ENCODE measurements at regions not wholly inside any gene's neighbourhood (a gene's known extent, or its start where the extent isn't known, plus 50 kb on each side); places are given as distances from the start of the nearest gene placed in this dataset.

DNA sequence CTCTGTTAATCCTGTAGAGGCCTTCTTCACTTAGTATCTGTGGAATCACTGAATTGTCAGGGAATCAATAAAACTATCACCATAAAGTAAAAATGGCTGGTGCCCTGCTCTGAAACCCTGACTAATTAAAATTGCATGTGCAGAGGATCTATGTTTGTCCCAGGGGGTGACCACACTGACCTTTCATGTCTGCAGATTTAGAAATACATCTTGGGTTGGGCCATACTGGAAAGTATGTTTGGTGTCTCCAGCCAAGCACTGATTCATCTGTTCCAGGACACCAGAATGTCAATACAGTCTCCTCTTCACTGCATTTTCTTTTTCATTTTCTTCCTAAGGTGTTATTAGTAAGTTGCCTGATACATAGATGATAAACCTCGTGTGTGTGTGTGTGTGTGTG lies 490.9 kb upstream of the INTU start:
- peak; percentile 54 for DNase-seq (ENCODE audit: low read depth)

DNA sequence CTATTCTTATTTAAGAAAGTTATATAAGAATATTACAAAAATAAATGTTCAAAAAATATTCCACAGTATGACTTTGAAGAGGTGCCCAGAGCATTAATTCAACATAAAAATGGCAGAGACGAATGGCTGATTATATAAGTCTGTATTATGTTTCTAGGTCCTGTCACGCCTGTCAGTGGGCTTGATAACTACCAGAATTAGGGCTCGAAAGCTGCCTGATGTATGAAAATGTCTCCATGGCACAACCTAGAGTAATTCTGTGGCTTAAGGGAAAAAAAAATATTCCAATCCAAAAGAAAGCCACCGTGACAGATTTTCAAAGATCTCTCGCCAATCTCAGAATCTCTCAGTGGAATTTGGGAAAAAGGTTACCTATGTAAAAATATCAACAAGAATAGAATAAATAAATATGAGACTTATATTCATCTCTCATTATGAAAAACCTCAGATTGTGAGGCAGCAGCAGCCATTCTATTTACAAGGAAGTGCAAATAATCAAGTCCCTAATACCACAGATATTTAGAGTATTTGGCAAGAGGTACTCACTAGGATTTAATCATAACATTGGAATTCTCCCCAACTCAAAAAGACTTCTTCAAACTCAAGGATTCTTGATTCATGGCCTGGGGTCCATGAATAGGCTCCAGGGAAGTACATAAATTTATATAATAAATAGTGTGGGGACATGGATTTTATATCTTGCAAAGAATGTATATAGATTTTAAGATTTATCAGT lies 489.1 kb upstream of the INTU start:
- DNase-seq (ENCODE audit: low read depth): peak; percentile 53

DNA sequence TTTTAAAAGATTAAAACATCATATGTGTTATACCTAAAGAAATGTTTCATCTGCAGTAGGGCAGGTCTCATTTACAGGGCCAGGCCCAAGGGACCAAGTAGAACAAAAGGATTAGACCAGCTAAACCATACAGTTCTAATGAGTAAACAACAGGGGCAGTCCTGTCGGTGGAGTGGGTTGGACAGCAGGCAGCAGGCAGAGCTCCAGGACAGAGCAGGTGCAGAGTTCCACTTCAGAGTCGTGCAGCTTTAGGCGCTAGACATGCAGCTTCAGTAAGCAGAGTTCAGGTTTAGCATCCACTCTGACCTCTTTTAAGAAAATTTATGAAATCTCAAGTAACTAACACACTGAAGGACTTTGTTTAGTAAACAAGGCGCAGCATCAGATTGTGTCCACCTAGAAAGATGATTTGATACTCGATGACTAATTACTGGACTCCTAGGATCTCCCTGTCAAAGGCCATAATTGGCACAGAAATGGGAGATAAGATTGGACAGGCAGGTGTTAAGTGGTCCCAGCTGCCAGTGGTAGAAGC lies 487.7 kb upstream of the INTU start:
- no peak for DNase-seq (ENCODE audit: low read depth)

DNA sequence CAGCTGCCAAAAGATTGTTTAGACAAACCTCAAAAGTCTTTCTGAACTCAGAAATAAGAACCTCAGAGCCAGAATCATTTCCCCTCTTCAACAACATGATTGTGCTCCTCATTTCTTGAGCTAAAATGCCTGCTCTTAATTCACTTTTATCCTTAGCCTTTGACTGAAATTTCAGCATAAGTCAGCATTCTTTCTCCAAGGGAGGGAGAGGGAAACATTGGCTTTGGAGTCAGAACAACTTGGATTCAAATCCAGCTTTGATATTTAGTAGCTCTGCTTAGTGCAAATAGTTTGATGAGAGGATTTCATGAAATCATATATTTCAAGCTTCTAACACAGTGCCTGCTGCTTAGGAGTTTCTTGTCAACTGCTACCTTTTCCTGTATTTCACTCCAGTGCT lies 484.6 kb upstream of the INTU start:
- no peak for DNase-seq (ENCODE audit: low read depth)

DNA sequence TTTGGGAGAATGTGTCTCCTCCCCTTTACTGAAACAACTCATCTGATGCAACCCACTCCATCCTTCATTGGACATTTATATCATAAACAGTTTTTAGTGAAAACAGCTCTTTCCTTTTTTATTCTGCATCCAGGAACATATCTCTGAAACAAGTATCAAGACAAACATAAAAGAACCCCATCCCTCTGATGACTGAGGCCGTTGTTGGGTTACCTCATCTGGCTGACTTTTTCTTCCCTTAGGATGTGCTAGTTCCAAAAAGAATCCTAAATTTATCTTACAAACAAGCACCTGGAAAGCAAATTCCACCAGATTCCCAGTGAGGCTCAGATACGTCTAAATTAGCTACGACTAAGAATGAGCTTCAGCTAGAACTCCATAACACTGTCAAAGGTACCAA lies 483.7 kb upstream of the INTU start:
- DNase-seq (ENCODE audit: low read depth): no peak

DNA sequence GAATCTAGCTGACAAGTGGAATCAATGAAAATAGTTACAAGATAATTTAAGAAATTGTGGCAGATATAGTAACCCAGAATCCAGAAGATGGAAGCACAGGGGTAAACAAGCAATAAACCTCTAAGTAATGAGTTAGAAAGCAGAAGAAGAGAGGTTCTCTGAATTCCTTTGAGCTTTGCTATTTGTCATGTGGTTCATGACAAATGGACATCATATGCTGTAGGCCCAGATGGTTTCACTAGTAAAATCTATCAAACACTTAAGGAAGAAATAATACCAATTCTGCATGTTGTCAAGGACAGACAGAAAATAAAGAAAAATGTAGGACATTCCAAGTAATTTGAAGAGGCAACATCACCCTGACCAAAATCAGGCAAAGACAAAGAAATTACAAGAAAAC lies 480.8 kb upstream of the INTU start:
- DNase-seq (ENCODE audit: low read depth): no peak

DNA sequence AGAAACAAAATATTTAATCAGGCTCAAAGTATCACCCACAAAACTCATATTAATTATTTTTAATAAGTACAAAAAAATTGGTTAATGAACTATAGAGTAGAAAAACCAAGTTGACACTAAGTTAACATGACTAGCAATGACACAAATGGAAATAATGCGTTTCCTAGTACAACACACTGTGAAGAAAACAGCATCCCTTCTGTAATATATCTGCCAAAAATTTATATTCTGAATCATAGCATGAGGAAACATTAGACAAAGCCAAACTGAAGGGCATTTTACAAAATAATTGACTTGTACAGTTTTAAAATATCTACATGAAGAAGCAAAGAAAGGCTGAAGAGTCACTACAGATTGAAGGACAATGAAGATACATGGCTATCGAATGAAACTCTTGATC lies 477.6 kb upstream of the INTU start:
- DNase-seq (ENCODE audit: low read depth): no peak

DNA sequence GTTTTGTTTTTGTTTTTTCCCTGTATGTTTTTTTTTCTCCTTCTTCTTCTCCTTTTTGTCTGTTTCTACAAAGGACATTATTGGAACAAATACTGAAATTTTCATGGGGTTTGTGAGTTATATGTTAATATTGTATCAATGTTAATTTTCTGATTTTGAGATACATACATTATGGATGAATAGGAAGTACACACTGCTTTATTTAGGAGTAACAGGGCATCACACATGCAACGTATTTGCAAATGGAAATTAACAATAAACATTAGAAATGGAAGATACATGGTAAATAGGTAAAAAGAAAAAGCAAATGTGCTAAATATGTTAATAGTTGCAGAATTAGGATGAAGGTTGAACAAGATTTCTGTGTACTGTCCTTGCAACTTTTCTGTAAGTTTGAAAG lies 477.2 kb upstream of the INTU start:
- no peak for DNase-seq (ENCODE audit: low read depth)

DNA sequence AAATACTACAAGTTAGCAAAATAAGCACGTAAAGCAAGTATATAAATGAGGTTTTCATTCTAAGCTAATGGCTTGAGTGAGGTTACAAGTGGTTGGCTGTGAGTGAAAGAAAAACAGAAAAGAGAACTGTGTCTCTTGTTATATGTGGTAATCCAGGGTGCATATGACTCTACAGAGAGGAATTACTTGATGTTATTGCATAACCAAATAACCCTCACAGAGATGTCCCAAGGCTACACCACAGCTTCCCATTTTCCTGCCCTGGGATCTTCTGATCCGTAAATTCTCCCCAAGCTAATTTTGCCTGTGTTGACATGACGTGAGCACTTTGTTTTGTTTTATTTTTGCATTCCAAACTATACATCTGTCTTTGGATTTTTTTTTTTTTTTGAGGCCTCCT lies 470.0 kb upstream of the INTU start:
- peak; percentile 72 for DNase-seq (ENCODE audit: low read depth)

DNA sequence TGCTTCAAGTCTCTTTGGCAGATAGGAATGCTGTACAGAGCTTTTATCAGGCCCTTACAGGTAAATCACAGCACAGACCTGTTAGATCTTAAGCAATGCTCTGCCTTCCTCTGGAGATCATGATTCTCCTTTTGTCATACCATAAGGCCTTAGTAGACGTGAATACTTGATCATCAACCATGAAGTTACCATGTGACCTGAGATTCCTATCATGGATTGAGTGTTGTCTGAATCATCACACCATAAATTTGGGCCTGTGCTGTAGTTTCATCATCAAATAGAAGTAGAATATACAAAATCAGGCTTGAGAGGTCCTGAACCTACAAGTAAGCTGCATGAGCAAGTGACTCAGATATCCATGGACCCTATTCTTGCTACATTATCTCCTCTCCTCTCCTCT lies 466.8 kb upstream of the INTU start:
- no peak for DNase-seq (ENCODE audit: low read depth)

DNA sequence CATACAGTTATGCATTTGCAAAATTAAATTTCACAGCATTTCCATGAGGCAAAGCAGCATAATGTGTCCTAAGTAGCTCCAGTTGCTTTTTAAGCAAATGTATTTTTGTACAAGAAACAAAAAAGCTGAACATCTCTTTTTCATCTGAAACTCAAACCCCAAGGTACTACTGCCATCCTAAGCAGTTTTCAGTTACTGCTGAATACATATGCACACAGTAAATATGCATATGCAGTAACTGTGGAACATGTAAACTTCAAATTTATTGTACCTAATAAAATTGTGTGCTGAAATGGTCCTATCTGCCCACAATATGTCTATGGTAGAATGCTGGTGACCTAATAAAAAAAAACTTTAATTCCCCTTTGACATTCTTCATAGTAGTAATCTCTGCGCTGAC lies 458.6 kb upstream of the INTU start:
- DNase-seq (ENCODE audit: low read depth): no peak

DNA sequence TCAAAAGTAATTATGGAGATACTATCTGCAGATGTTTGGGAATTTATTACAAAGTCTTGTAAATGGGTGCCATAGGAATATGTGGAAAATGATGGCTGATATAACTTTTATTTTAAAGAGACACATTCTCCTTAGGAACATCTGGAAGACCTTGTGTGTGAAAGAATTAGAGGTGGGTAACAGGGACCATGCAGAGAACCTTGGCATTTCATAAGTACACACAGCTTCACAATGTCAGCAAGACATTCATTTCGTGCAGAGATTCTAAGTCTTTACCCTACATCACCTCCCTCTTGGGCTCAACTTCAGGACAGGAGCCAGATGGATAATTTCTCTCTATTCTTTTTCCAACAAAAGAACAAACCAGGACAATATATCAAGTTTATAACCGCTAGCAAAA lies 458.1 kb upstream of the INTU start:
- no peak for DNase-seq (ENCODE audit: low read depth)

DNA sequence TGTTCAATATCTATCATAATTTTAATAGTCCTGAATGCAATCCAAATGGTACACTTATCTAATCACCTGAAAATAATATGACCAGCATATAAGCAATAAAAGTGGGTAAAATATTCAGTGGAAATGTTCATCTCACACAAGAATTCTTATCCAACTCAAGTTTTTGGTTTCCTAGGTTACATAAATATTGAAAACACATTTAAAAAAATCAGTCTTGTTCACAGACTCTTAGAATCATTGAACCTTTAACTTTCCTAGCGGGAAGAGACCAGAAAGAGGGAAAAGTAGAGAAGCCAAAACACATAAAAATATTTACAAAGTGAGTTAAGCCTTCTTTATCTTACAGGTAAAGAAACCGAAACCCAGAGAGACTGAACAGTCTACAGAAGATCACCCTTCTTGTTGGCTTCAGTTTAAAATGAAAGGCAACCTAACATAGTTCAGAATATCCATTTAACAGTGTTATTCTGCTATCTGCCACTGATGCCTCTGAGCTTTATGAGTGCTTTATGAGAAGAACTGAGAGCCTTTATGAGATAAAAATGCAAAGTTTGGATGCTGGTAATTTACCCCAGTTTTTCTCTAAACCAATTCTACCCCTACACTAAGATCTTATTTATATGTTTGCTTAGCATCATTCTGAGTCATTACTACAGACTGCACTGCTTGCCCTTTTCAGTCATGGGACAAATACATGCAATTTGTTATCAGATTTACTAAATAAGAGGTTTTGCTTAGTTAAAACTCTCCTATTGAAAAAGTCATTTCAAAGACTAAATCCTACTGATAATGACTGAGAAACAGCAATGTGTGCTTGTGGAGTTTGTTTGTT lies 453.3 kb upstream of the INTU start:
- DNase-seq (ENCODE audit: low read depth): no peak

DNA sequence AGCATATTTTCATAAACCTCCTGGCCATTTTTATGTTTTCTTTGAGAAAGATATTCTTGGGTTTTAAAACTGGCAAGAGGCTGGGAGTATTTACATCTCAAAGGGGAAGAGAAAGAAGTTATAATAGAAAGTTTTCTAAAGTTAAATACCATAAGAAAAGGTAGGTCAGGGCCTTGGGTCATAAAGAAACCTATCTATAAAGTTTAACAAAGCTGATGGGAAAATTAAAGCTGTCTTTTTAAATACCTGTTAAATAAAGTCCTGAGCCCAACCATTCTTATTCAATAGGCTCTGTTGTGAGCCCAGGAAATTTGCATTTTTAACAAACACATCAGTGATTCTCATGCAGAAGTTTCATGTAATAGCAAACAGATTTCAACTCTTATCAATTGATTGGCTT lies 451.8 kb upstream of the INTU start:
- DNase-seq (ENCODE audit: low read depth): no peak

DNA sequence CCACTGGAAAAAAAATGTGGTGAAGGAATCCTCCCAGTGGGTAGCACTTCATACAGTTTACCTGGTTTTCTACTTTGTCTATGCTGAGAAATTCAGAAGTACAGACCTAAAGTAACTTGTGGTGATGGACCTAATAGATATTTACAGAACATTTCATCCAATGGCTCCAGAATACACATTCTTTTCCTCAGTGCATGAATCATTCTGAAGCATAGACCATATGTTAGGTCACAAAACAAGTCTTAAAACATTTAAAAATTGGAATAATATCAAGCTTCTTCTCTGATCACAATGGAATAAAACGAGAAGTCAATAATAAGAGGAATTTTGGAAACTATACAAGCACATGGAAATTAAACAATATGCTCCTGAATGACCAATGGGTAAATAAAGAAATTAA lies 450.1 kb upstream of the INTU start:
- no peak for DNase-seq (ENCODE audit: low read depth)

DNA sequence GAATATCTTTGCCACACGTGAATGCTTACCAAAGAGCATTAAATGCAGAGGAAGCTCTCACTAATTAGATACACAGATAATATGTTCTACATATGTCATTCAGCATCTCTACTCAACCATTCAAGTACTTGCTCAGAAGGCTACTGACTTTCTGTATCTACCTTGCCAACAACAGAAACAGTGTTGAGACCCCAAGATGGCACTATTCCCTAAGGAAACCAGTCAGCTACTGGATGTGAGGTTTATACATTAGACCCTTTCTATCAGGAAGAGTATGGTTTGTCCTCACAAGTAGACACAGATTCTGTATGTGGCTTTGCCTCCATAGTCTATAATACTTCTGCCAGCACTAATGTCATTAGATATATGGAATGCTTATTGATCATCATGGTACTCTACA lies 443.9 kb upstream of the INTU start:
- peak; percentile 13 for DNase-seq (ENCODE audit: low read depth)

DNA sequence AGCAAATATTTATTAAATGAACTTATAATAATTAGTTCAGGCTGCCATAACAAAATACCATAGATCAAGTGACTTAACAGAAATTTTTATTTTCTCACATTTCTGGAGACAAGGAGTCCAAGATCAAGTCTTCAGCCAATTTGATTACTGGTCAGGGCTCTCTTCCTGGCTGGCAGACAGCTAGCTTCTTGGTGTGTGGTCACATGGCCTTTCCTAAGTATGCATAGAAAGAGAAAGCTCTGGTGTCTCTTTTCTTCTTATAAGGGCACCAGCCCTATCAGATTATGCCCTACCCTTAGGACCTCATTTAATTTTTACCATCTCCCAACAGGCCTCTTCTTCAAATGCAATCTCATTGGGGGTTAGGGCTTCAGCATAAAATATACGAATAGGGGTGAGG lies 438.5 kb upstream of the INTU start:
- no peak for DNase-seq (ENCODE audit: low read depth)

DNA sequence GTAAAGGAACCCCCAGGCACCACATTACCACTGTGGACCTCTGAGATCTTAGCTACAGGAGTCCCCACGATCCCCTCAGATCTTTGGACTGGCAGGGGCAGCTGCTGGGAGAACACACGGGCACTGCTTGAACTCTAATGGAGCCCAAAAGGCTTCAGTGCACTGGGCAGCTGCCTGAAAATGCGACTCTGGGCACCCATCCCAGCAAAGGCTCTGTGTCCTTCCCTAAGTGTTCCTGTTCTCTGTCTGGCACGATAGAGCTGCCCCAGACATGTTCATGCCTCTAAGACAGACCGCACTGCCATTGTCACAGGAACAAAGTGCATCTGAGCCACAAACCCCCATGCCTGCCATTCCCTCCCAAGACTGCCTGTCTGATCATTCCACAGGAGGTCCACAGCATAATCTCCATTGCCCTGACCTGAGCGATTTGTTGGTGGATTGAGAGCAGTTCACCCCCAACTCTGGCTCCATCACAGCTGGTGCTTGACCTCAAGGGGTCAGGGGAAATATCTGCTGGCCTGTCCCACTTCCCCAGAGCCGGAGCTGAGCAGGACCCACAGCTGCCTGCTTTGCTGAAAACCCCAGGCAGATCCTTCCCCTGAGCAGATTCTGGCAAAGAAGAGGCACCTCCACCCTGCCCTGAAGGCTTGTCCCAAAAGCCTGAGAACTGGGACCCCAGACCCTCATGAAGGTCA lies 436.0 kb upstream of the INTU start:
- no peak for DNase-seq (ENCODE audit: low read depth)

DNA sequence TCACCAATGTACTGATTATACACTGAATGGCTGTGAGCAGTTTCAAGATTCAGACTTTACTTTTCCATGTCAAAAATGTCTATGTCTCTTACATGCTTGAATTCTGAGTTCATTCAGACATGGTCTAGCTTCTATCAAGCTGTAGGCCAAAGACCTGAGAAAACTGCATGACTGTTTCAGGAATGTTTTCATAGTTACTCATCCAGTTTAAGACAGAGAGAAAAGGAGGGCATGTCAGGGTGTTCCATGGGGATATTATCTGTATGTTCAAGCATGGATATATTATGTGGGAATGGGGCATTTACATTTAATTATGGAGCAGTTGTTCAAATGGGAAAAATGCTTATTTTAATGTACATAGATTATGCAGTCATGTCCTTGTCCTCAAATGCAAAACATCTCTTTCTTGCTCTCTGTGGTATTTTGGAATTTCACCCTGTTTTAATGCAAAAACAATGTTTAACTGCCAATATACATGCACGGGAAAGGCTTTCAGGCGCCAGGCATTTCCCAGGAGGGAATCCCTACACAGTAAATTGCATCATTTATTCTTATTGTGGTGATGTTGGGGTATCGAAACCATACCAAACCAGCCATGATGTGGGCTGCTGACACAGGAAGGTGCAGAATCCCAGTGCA lies 429.1 kb upstream of the INTU start:
- DNase-seq (ENCODE audit: low read depth): peak; percentile 36

DNA sequence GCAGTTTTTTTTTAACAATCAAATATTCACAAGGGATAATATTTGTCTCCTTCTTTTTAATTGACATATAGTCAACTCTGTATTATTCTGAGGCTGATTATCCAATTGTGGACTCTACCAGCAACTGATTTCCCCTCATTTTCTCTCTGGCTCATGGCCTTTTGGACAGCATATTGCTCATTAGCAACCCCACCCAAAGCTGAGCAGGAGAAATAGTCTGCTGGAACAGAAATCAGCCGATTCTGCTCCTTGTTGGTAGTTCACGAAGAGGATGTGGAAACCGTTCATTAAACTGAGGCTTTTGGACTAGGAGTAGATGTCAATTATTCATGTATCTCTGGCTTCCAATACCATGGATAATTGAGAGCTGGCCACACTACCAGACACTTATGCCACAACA lies 428.4 kb upstream of the INTU start:
- no peak for DNase-seq (ENCODE audit: low read depth)

DNA sequence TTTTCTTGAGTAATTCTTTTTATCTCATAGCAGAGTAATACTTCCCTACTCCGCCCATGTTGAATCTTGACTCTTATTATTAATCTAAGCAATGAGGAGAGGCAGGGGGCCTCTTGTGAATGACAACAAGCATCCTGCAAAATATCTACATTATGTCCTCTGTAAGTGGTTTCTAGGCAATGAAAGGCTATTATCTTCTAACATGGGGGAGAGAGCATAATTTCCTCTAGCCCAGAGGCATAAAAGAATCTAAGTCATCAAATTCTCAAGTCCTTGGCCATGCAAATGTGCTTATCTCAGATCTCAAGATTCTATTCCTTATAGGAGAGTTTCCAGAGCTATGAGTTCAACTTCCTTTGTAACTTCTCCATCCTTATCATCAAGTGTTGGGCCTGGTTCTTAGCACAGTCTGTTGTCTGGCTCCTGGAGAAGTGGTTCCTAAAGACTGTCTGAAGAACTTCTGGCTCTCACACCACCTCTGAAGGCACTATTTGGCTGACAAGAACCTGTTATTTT lies 423.1 kb upstream of the INTU start:
- DNase-seq (ENCODE audit: low read depth): peak; percentile 3
